SK-N-SH (cell line): ENCODE measurements at regions not wholly inside any gene's neighbourhood (a gene's known extent, or its start where the extent isn't known, plus 50 kb on each side); places are given as distances from the start of the nearest gene placed in this dataset.

Experiments used
- CTCF ChIA-PET: fragments of 300-600, 350-600 bp; formaldehyde crosslinking; extraction: SDS; loops from one replicate; lab custom pipeline; 2021; lab: Yijun Ruan, JAX
- POLR2A ChIA-PET: fragments of 350-600 bp; sonication (Branson Sonifier 250); formaldehyde crosslinking; extraction: SDS; loops from one replicate; lab custom pipeline; 2020; ENCODE audit warnings: antibody characterized with exemption, inconsistent platforms; lab: Yijun Ruan, JAX
- DNase-seq: peaks from one replicate; pipeline ENCODE4 v3.0.0; 2012
- H2AFZ ChIP-seq: fragments of 200-600 bp; sonication (generic); 2 replicates; pipeline ENCODE4 v1.8.1; 2016; ENCODE audit warnings: antibody characterized with exemption, mild to moderate bottlenecking, low read depth
- H3F3A ChIP-seq: fragments of 200-600 bp; sonication (generic); replicated peaks from 2 replicates; pipeline ENCODE3; 2016; ENCODE audit warnings: antibody characterized with exemption, mild to moderate bottlenecking; ENCODE audit not compliant: insufficient read depth
- H3K27ac ChIP-seq, 2 experiments: fragments of 200-500 bp in 1 of 2; fragments of 200-600 bp in 1 of 2; sonication (Bioruptor generic) in 1 of 2; sonication (generic), shearing (Covaris generic) in 1 of 2; 2 replicates each; pipeline versions ENCODE4 v1.5.1 to v1.6.1; 2014 to 2016; ENCODE audit warnings: low read depth in 2 of 2, inconsistent platforms in 1 of 2, low read length in 1 of 2, mild to moderate bottlenecking in 1 of 2, mixed read lengths in 1 of 2
- H3K27me3 ChIP-seq: fragments of 200-600 bp; sonication (generic), shearing (Covaris generic); 2 replicates; pipeline ENCODE4 v1.6.1; 2016; ENCODE audit warnings: mixed run types; ENCODE audit not compliant: insufficient read depth
- H3K36me3 ChIP-seq, 2 experiments: fragments of 200-500 bp in 1 of 2; fragments of 200-600 bp in 1 of 2; sonication (Bioruptor generic) in 1 of 2; sonication (generic) in 1 of 2; replicated peaks in 1 of 2; 2 replicates each; pipeline versions ENCODE3 to v1.5.1; 2014 to 2016; ENCODE audit warnings: low read length in 1 of 2, mild to moderate bottlenecking in 1 of 2; ENCODE audit not compliant: insufficient read depth in 2 of 2, control insufficient read depth in 1 of 2
- H3K4me1 ChIP-seq, 2 experiments: fragments of 200-500 bp in 1 of 2; fragments of 200-600 bp in 1 of 2; sonication (Bioruptor generic) in 1 of 2; sonication (generic), shearing (Covaris generic) in 1 of 2; 2 replicates each; pipeline versions ENCODE4 v1.5.1 to v1.6.1; 2014 to 2016; ENCODE audit warnings: low read depth in 1 of 2, low read length in 1 of 2, mixed run types in 1 of 2; ENCODE audit not compliant: insufficient read depth in 2 of 2, control insufficient read depth in 1 of 2
- H3K4me2 ChIP-seq: fragments of 200-600 bp; sonication (generic), shearing (Covaris generic); 2 replicates; pipeline ENCODE4 v1.6.1; 2017; ENCODE audit warnings: mixed run types
- H3K4me3 ChIP-seq, 2 experiments: fragments of 200-500 bp in 1 of 2; fragments of 200-600 bp in 1 of 2; sonication (Bioruptor generic) in 1 of 2; sonication (generic), shearing (Covaris generic) in 1 of 2; 2 replicates each; pipeline versions ENCODE4 v1.5.1 to v1.8.1; 2014 to 2016; ENCODE audit warnings: low read depth in 2 of 2, inconsistent platforms in 1 of 2, low read length in 1 of 2, mild to moderate bottlenecking in 1 of 2, mixed read lengths in 1 of 2, moderate library complexity in 1 of 2
- H3K79me2 ChIP-seq: fragments of 200-600 bp; sonication (generic); 2 replicates; pipeline ENCODE4 v1.8.1; 2017; ENCODE audit warnings: mild to moderate bottlenecking; ENCODE audit not compliant: insufficient read depth
- H3K9ac ChIP-seq: fragments of 200-600 bp; sonication (generic); 2 replicates; pipeline ENCODE4 v1.6.1; 2017; ENCODE audit warnings: mixed run types
- H3K9me2 ChIP-seq: fragments of 200-600 bp; sonication (generic); 2 replicates; pipeline ENCODE4 v1.6.1; 2017; ENCODE audit warnings: mixed run types
- H3K9me3 ChIP-seq: fragments of 200-600 bp; sonication (generic); 2 replicates; pipeline ENCODE4 v1.6.1; 2017; ENCODE audit warnings: mixed run types, mild to moderate bottlenecking, moderate library complexity
- H4K20me1 ChIP-seq: fragments of 200-600 bp; sonication (generic); 2 replicates; pipeline ENCODE4 v1.6.1; 2017; ENCODE audit warnings: mild to moderate bottlenecking, mixed run types; ENCODE audit not compliant: insufficient read depth
- FOXJ3 ChIP-seq: sonication (generic); formaldehyde crosslinking; IDR thresholded peaks from 2 replicates; pipeline ENCODE4 v1.5.1; 2020; ENCODE audit warnings: mild to moderate bottlenecking, missing genetic modification reagents
- MEF2A ChIP-seq: IDR thresholded peaks from 2 replicates; pipeline ENCODE4 v1.4.0; 2012; ENCODE audit warnings: low read depth, borderline replicate concordance
- MXI1 ChIP-seq: IDR thresholded peaks from 2 replicates; pipeline ENCODE4 v1.6.1; 2012; ENCODE audit warnings: mild to moderate bottlenecking, low read depth, low read length, improper control_type of control experiment
- NRF1 ChIP-seq: IDR thresholded peaks from 2 replicates; pipeline ENCODE4 v1.6.1; 2012; ENCODE audit warnings: low read depth, mild to moderate bottlenecking, low read length
- PBX3 ChIP-seq: IDR thresholded peaks from 2 replicates; pipeline ENCODE4; 2012
- POLR2AphosphoS5 ChIP-seq: IDR thresholded peaks from 2 replicates; pipeline ENCODE4 v1.6.1; 2012; ENCODE audit warnings: low read depth, low read length
- SMC3 ChIP-seq: IDR thresholded peaks from 2 replicates; pipeline ENCODE4 v1.6.1; 2012; ENCODE audit warnings: low read depth, low read length, improper control_type of control experiment
- TAF1 ChIP-seq: IDR thresholded peaks from 2 replicates; pipeline ENCODE4 v1.6.1; 2012; ENCODE audit warnings: low read depth, mild to moderate bottlenecking, low read length, moderate library complexity, borderline replicate concordance
- TCF12 ChIP-seq: IDR thresholded peaks from 2 replicates; pipeline ENCODE4 v1.4.0; 2012
- WGBS: methylation state at CpG from one replicate; pipeline ENCODE4 v1.1.6; 2017; ENCODE audit warnings: low lambda C conversion rate; 5-methylcytosine and 5-hydroxymethylcytosine counted together
- TF ChIP-seq, protein P1 (sequence below): IDR thresholded peaks from 2 replicates; pipeline ENCODE4 v1.4.0; 2012; ENCODE audit warnings: low read depth, borderline replicate concordance

DNA sequence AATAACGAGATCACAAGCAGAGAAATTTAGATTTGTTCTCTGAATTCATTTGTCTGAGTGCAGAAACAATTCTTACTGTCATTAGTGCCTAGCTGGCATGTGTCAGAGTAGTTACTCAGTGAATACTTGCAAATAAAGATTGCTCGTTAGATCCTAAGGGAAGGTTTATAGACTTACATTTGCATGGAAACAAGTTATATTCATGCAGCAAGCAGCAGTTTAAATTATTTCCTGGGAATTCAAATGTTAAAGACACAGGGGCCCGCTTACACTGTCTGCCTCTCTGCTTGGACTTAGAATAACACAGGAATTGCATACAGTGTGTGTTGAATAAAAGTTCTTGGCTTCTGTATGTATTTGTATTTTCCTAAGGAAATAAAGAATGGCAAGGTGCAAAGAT is 680.6 kb upstream of the NECTIN3 start:
- WGBS = 74% methylated on average over 3 of the region's 3 CpGs
- H2AFZ ChIP-seq = no peak overlapping the region

DNA sequence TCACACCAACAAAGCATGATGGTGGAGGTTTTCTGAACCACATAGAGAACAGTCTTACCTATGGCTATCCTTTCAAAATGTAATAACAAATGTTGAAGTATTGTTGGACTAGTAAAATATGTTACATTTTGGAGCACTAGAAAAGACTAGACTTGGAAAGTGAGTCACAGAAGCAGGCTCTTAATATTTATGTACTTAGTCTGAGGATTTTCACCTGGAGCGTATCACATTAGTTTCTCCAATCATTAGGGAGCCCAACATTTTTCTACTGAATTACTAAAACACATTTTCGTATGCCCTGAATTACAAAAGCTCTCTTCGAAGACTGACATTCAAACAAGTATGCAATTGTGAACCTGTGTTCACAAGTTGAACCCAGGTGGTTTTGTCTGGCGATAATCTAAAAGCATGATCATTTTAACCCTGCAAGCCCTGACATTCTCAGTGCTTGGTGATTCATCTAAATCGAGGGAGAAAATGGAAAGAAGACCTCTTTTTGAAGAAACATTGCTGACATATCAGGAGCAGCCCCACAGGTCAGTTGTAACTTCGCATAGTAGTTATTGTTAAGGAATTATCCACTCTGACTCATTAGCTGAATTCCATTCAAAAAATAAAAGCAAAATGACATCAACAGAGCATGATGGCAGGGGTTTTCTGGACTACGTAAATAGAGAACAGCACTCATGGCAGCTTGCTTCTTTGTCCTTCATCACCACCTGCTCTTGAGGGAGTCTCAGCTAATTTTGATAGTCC is 679.8 kb upstream of the NECTIN3 start:
- H3F3A ChIP-seq = peaks cover 3% of the 10 kb centered on the region
- no peaks in the 10 kb centered on the region; a peak in 2 of 4 replicates for H3K4me1 ChIP-seq

More for the DNA sequence above, 680.6 kb upstream of the NECTIN3 start:
- no peak for DNase-seq
- ChIA-PET POLR2A (no interaction called here), CTCF (no interaction called here)
- Histone ChIP-seq H4K20me1 (no peaks in the 10 kb centered on the region), H3K4me3 (no peak overlapping the region), H3K4me2 (no peak overlapping the region), H3K27me3 (no peaks in the 10 kb centered on the region), H3F3A (peaks cover 3% of the 10 kb centered on the region), H3K4me1 (no peaks in the 10 kb centered on the region; a peak in 1 of 4 replicates), H3K79me2 (no peaks in the 10 kb centered on the region), H3K36me3 (no peaks in the 10 kb centered on the region), H3K9me3 (no peaks in the 10 kb centered on the region), H3K9ac (no peak overlapping the region), H3K9me2 (no peaks in the 10 kb centered on the region), H3K27ac (no peak overlapping the region)
- TF ChIP-seq POLR2AphosphoS5 (no peak), FOXJ3 (CRISPR knock-in tag) (no peak), MXI1 (no peak), PBX3 (no peak), SMC3 (no peak), TCF12 (no peak)

GRCh38 chr3:110393941-110394340 is 677.7 kb upstream of the NECTIN3 start:
- Histone ChIP-seq H3K9ac (no peak overlapping the region), H2AFZ (no peak overlapping the region), H3K9me3 (no peaks in the 10 kb centered on the region), H3K4me1 (no peaks in the 10 kb centered on the region; a peak in 2 of 4 replicates), H3K27ac (no peak overlapping the region), H3K79me2 (no peaks in the 10 kb centered on the region), H3F3A (peaks cover 3% of the 10 kb centered on the region), H3K4me3 (no peak overlapping the region), H3K9me2 (no peaks in the 10 kb centered on the region), H3K36me3 (no peaks in the 10 kb centered on the region), H3K4me2 (no peak overlapping the region), H4K20me1 (no peaks in the 10 kb centered on the region), H3K27me3 (no peaks in the 10 kb centered on the region)
- POLR2A ChIA-PET = no interaction called here
- no peak for DNase-seq
- TF ChIP-seq SMC3 = no peak
- TF ChIP-seq, protein P1, sequence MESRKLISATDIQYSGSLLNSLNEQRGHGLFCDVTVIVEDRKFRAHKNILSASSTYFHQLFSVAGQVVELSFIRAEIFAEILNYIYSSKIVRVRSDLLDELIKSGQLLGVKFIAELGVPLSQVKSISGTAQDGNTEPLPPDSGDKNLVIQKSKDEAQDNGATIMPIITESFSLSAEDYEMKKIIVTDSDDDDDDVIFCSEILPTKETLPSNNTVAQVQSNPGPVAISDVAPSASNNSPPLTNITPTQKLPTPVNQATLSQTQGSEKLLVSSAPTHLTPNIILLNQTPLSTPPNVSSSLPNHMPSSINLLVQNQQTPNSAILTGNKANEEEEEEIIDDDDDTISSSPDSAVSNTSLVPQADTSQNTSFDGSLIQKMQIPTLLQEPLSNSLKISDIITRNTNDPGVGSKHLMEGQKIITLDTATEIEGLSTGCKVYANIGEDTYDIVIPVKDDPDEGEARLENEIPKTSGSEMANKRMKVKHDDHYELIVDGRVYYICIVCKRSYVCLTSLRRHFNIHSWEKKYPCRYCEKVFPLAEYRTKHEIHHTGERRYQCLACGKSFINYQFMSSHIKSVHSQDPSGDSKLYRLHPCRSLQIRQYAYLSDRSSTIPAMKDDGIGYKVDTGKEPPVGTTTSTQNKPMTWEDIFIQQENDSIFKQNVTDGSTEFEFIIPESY = no peak
- no peak for TF ChIP-seq MXI1
- 52% methylated on average over 2 of the region's 2 CpGs for WGBS
- CTCF ChIA-PET = no interaction called here

More for the DNA sequence above, 679.8 kb upstream of the NECTIN3 start:
- Histone ChIP-seq H3K9me2 (no peaks in the 10 kb centered on the region), H3K9me3 (no peaks in the 10 kb centered on the region), H3K79me2 (no peaks in the 10 kb centered on the region), H2AFZ (peak overlapping the region; percentile 21; the same call in 1 of the 2 replicates), H3K27me3 (no peaks in the 10 kb centered on the region), H3K36me3 (no peaks in the 10 kb centered on the region), H3K4me3 (no peak overlapping the region), H3K9ac (no peak overlapping the region), H3K27ac (no peak overlapping the region), H3K4me2 (no peak overlapping the region), H4K20me1 (no peaks in the 10 kb centered on the region)
- ChIA-PET CTCF (no interaction called here), POLR2A (no interaction called here)
- 0 out of 2 replicates have a peak, but pooled peaks have one; percentile 10 for TF ChIP-seq TCF12
- no peak for TF ChIP-seq NRF1
- no peak for TF ChIP-seq TAF1
- TF ChIP-seq MEF2A = no peak
- DNase-seq = no peak
- 81% methylated on average over 7 of the region's 7 CpGs for WGBS
